C1 segment of cervical spinal cord (tissue), 14 donors: ENCODE measurements at regions not wholly inside any gene's neighbourhood (a gene's known extent, or its start where the extent isn't known, plus 50 kb on each side); places are given as distances from the start of the nearest gene placed in this dataset.

Experiments
- DNase-seq, 14 donors: peaks; one replicate each; lab custom pipeline; 2025; lab: John Stamatoyannopoulos, UW

DNA sequence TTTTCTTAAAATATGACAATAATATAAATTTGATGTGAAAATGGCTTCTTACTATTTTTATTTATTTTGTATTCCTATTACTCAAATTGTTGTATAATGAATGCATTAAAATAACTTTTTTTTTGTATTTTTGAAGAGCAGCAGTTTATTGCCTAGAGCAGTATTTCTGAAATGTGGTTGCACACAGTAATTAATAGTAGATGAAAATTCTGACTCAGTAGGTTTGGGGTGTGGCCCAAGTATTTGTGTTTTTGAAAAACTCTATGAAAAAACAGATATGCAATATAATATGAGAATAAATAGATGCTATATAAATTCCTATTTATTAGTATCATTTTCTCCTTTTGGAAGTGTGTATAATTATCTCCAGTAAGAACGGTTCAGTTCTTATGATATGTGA is 2225.3 kb upstream of the C9orf72 start:
- no peak for DNase-seq

DNA sequence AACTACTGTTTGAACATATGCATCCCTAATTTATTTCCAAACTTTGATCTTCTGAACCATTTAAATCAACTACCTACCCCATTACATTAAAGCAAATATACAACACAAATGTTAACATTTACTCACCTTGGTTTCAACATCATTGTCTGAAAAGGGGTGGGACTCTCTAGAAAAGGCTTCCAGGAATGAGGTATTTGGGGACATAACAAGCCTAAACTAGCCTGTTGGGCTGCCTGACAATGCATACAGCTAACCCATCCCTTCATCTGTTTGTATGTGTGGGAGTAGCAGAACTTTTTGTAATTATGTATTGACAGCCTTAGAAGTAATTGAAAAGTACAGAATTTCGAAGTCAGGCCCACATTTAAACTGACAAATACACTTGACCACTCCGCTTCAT is 2225.9 kb upstream of the C9orf72 start:
- no peak for DNase-seq

DNA sequence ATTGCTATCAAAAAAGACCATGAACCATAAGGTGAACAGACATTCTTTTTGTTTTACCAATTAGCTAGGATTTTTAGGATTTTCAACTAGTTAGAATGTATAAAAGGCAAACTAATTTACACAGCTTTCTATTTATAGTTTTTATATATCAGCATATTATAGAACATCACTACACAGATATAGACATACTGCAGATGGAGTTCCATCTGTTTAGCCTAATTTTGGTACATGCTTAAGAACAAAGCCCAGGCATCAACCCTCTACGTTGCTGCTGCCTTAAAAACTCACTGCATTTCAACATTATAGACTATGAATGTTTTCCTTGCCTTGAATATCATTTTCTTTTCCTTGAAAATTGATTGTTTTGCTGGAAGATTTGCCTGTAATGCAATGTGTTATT is 2227.5 kb upstream of the C9orf72 start:
- no peak for DNase-seq

DNA sequence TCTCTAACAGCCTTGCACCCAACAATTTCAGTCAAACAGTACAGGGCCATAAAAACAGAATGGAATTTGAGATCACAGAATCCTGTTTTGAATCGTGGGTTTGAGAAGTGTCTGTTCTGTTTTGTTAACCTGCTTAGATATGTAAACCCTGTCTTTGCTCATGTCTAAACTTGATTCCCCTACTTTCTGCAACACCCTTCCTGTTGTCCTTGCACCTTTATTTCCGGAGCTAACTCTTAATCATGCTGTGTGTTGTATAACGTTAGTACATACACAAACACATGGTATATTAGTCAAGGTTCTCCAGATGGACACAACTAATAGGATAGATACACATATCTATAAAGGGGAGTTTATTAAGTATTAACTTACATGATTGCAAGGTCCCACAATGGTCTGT is 2229.2 kb upstream of the C9orf72 start:
- DNase-seq, result no peak

- no peak for DNase-seq
These were observed 2233.8 kb upstream of the C9orf72 start for GRCh38 chr9:29806937-29807618.

DNA sequence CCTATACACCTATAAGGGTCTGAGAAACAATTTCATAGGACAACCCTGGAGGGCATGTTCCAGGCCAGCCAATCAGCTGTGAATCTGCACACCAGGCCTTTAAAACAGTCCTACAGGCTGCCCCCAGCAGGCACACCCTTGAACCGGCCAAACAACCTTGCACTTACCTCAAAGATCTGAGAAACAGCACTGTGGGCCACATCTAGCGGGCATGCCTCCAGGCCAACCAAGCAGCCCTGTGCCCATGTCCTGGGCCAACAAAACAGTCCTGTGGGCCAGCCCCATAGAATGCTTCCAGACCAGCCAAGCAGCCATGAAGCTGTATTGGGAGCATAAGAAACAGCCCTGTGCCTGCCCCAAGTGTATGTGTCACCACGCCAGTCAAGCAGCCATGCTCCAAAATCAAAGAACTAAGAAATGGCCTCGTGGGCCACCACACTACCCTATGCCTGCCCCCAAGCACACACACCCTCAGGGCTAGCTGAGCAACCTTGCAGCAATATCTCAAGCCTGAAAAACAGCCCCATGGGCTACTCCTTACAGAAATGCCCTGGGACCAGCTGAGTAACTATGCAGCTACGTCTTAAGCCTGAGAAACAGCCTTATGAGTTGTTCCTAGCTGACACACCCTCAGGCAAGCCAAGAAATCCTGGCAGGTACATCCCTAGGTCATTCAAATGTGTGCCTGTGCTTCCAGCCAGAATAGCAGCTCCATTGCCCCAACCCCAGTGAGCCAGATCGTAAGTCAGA is 2243.8 kb upstream of the C9orf72 start:
- DNase-seq, result no peak

- no peak for DNase-seq
These were observed 2249.2 kb upstream of the C9orf72 start for GRCh38 chr9:29822458-29822857.

- no peak for DNase-seq
These were observed 2253.1 kb upstream of the C9orf72 start for GRCh38 chr9:29826421-29826820.

GRCh38 chr9:29830821-29831220 is 2257.5 kb upstream of the C9orf72 start:
- no peak for DNase-seq

- DNase-seq, result no peak
These were observed 2265.3 kb upstream of the C9orf72 start for GRCh38 chr9:29838491-29839020.

- DNase-seq, result no peak
These were observed 2271.0 kb upstream of the C9orf72 start for GRCh38 chr9:29844251-29844650.

GRCh38 chr9:29850664-29851063 is 2277.4 kb upstream of the C9orf72 start:
- DNase-seq, result no peak

GRCh38 chr9:29861803-29862202 is 2288.5 kb upstream of the C9orf72 start:
- no peak for DNase-seq

DNA sequence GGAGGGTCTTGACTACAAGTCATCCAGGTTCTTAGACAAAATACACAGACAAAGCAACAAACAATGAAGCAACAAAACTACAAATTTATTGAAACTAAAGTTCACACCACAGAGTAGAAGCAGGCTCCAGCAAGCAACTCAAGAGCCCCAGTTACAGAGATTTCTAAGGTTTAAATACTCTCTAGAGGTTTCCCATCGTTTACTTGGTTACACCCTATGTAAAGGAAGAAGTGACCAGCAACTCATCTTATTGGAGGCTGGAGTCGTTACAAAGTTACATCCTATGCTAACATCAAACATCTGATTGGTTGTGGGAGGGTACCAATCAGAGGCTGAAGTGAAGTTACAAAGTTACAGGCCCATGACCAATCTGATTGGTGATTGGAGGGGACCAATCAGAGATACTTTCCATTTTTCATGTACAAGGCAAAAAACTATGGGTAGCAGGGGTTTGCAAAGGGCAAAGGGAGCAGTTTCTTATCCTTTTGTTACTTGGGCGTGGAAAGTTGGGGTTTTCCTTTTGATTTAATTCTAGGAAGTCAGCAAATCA is 2292.6 kb upstream of the C9orf72 start:
- DNase-seq, result no peak

GRCh38 chr9:29866556-29866955 is 2293.3 kb upstream of the C9orf72 start:
- no peak for DNase-seq

GRCh38 chr9:29873579-29873978 is 2300.3 kb upstream of the C9orf72 start:
- DNase-seq, result no peak

GRCh38 chr9:29875547-29875946 is 2302.3 kb upstream of the C9orf72 start:
- DNase-seq, result no peak

DNA sequence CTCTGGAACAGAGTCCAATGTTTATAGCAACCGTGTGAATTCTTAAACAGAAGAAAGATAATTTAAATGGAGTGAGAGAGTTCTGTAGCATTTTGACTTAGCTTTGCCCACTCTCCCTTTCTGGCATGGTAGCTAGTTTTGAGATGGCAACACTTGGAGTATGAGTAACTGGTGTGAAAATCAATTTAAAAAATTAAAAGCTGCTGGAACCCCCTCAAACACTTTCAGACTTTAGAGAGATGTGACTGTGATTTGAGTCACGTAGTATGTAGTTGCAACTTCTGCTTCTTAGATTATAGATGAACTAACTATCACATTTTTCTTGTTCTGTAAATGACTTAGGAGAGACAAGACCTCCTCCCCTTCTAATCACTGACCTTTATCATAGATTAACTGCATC is 2309.5 kb upstream of the C9orf72 start:
- DNase-seq, result no peak

- DNase-seq, result no peak
These were observed 2332.8 kb upstream of the C9orf72 start for GRCh38 chr9:29906065-29906464.

DNA sequence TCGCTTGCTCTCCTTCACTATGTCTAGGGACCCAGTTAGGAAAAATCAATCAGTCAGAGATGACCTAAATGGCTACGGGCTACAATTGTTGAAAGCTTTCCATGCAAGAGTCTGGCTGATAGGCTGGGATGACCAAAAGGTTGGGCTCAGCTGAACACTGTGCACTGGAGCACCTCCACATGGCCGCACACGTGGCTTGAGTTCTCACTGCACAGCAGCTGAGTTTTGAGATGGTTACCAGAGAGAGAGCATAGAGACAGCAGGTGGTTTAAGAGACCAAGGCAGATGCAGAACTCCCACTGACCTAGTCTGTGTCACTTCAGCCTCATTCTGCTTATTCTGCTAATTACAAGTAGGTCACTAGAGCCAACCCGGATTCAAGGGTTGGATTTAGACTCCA is 2354.8 kb upstream of the C9orf72 start:
- no peak for DNase-seq

DNA sequence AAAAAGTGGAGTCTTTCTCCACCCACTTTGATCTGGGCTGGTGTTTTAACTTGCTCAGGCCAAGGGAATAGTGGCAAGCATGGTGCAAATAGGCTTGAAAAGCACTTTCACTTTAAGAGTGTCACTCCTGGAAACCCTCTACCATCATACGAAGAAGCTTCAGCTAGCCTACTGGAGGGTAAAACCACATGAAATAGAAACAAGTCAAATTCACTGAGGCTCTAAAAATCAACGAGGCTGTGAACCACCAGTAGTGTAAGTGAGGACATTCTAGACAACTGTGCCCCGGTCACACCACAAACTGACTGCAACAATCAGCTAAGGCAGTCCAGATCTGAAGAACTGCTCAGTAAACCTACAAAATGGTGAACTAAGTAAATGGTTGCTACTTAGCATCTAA is 2366.3 kb upstream of the C9orf72 start:
- no peak for DNase-seq

DNA sequence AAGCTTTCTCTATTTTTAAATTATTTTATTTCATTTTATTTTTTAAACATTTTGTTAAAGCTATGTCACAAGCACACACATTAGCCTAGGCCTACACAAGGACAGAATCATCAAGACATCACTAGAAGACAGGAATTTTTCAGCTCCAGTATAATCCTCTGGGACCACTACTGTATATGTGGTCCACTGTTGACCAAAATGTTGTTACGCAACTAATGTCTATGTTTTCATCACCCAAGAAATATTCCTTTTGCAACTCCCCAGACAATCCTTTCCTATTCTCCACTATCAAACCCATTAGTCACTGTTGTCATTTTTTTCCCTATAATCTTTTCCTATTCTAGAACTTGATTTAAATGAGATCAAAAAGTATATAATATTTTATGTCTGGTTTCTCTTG is 2371.7 kb upstream of the C9orf72 start:
- DNase-seq, result no peak

- no peak for DNase-seq
These were observed 2385.2 kb upstream of the C9orf72 start for GRCh38 chr9:29958469-29958868.
